ENCODE measurements at regions not wholly inside any gene's neighbourhood (a gene's known extent, or its start where the extent isn't known, plus 50 kb on each side); places are given as distances from the start of the nearest gene placed in this dataset.

DNA sequence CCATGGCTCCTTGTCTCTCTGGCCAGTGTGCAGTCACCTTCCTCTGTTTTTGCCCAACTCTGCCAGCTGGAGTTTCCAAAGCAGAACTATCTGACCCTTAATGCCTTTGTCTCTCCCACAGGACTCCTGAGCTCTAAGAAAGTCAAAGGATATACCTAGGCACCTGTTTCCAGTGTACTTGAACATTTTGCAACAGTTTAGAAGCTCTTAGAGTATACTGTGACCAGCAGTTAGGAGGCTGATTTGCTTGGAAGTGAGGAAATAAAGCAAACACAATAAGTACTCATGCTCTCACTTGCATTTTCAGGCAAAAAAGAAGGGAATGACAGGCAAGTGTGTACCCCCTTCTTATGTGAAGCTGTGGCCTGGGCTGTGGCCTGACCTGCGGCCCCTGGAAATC lies 204.3 kb upstream of the PLET1 start:
- no peak for ATAC-seq (ENCODE audit: low FRiP score)
- no peak for DNase-seq (ENCODE audit: low spot score)
- TF ChIP-seq CTCF (IDR thresholded peaks at IDR 0.05), result no peak

- DNase-seq (ENCODE audit: low spot score), result no peak
- no peak for TF ChIP-seq CTCF (IDR thresholded peaks at IDR 0.05)
Observed at GRCh38 chr11:112465433-112466024, 204.9 kb upstream of the PLET1 start.

GRCh38 chr11:112467721-112468120 lies 207.1 kb upstream of the PLET1 start:
- no peak for ATAC-seq (ENCODE audit: low FRiP score)
- DNase-seq (ENCODE audit: low spot score), result no peak
- TF ChIP-seq CTCF (IDR thresholded peaks at IDR 0.05), result no peak

More at GRCh38 chr11:112465433-112466024, 204.9 kb upstream of the PLET1 start:
- no peak for ATAC-seq (ENCODE audit: low FRiP score)

DNA sequence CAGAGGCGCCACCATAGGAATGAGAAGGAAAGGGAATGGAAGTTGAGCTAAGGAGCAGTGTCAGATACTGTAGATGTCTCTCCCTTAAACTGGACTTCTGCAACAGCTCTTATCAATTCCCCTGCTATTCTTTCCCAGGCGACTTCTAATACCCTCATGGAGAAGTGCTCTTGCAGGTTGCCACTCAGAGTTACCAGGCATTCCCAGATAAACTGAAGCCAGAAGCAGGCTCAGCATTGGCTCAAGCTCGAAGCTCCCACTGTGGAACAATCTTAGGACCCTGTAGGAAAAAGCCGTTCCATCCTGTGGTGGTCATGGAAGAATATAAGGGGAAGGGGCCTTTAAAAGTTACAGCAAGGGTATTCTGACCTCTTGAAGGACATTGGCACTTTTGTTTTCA lies 208.7 kb upstream of the PLET1 start:
- DNase-seq (ENCODE audit: low spot score) (no peak), ATAC-seq (ENCODE audit: low FRiP score) (no peak)
- TF ChIP-seq CTCF (IDR thresholded peaks at IDR 0.05), result no peak

DNA sequence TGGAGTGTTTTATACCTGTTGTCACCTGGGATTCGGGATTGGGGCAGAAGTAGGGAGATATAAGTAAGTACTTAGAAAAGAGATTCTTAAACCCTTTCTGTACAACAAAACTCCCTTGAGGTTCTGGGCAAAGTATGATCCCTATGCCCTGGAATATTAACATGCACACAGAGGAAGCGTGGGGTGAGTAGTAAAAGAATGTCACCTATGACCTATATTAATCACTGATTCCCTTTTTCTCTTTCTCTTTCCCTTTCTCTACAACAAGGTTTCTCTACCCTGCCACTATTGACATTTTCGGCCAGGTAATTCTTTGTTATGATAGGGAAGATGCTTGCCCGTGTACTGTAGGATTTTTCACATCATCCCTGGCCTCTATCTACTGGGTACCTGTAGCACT lies 209.7 kb upstream of the PLET1 start:
- TF ChIP-seq CTCF (IDR thresholded peaks at IDR 0.05), result no peak
- ATAC-seq (ENCODE audit: low FRiP score) (no peak), DNase-seq (ENCODE audit: low spot score) (no peak)

GRCh38 chr11:112471731-112472130 lies 211.1 kb upstream of the PLET1 start:
- DNase-seq (ENCODE audit: low spot score), result no peak
- no peak for ATAC-seq (ENCODE audit: low FRiP score)
- TF ChIP-seq CTCF (IDR thresholded peaks at IDR 0.05), result no peak

DNA sequence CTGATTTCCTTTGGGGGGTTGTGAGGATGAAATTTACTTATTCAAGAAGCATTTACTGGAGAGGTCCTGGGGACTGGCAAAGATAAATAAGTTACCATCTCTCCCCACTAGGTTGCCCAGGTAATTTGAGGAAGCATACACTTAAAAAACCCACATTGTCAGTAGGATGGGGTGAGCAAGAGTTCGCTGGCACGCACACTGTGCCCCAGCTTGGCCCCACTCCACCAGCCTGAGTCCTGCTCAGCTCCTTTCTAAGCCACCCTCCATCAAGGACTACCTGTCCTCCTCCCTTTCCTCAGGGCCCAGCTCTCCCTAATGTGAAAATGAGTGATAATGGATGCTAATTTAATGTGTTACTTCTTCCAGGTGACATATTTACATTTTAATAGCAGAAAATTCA lies 216.5 kb upstream of the PLET1 start:
- ATAC-seq (ENCODE audit: low FRiP score), result no peak
- no peak for TF ChIP-seq CTCF (IDR thresholded peaks at IDR 0.05)
- DNase-seq (ENCODE audit: low spot score), result no peak

Measured in omental fat pad (tissue), 3 donors.